ENCODE measurements at regions not wholly inside any gene's neighbourhood (a gene's known extent, or its start where the extent isn't known, plus 50 kb on each side); places are given as distances from the start of the nearest gene placed in this dataset.

- H3K27me3 ChIP-seq (ENCODE audit: insufficient read depth, low read depth): no peaks in the 10 kb centered on the region
- H2AFZ ChIP-seq: no peak overlapping the region
- POLR2A ChIA-PET (ENCODE audit: unreplicated experiment): no interaction called here
- H3K4me1 ChIP-seq (replicated peaks; ENCODE audit: insufficient read depth): no peaks in the 10 kb centered on the region
- CTCF ChIA-PET: no interaction called here
- intact Hi-C loops (cut with micrococcal nuclease; ENCODE audit: unreplicated experiment): no loop called here
- H3K4me3 ChIP-seq: no peak overlapping the region
- no peaks in the 10 kb centered on the region for H3K79me2 ChIP-seq (ENCODE audit: low read depth)
- no peaks in the 10 kb centered on the region for H4K20me1 ChIP-seq (ENCODE audit: insufficient read depth)
- TF ChIP-seq EZH2 (IDR thresholded peaks at IDR 0.05; ENCODE audit: low read depth) (no peak), CTCF (conservative IDR thresholded peaks at IDR 0.05) (no peak)
- no peaks in the 10 kb centered on the region for H3K9me3 ChIP-seq (ENCODE audit: insufficient read depth, low read depth)
- no TSS peak for BruUV-seq (replicated peaks)
- no peak overlapping the region for H3K27ac ChIP-seq
- H3K36me3 ChIP-seq (ENCODE audit: low read depth): no peaks in the 10 kb centered on the region
- no peak overlapping the region for H3K4me2 ChIP-seq
- no peak for DNase-seq
- no peaks in the 10 kb centered on the region for H3F3A ChIP-seq (ENCODE audit: insufficient read depth, low read depth)
- no peaks in the 10 kb centered on the region for H3K9me2 ChIP-seq (ENCODE audit: insufficient read depth)
Observed at GRCh38 chr3:176412771-176413170, 784.5 kb downstream of the TBL1XR1 start.

DNA sequence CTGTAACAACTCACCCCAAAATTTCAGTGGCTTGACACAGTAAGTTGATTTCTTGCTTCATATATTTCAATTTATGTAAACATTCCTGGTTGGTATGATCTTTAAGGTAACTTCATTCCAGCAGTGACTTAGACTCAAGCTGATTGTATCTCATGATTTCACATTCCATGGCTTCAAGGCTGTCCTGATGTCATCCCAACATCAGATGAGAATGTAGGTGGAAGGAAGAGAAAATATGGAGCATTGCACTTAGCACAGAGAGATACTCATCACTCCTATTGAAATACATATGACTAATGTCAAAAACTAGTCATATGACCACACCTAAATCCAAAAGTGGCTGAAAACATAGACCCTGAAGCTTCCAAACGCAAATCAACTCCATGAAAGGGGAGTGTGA, 793.8 kb downstream of the TBL1XR1 start:
- Histone ChIP-seq H3K79me2 (ENCODE audit: low read depth) (no peaks in the 10 kb centered on the region), H3K4me2 (no peak overlapping the region), H3K27me3 (ENCODE audit: insufficient read depth, low read depth) (no peaks in the 10 kb centered on the region), H3K9me3 (ENCODE audit: insufficient read depth, low read depth) (0 out of 2 replicates have a peak, but pooled peaks cover 4% of the 10 kb centered on the region), H2AFZ (no peak overlapping the region), H3K4me1 (replicated peaks; ENCODE audit: insufficient read depth) (no peaks in the 10 kb centered on the region), H3K27ac (no peak overlapping the region), H3K36me3 (ENCODE audit: low read depth) (no peaks in the 10 kb centered on the region), H3K9me2 (ENCODE audit: insufficient read depth) (no peaks in the 10 kb centered on the region), H4K20me1 (ENCODE audit: insufficient read depth) (no peaks in the 10 kb centered on the region), H3F3A (ENCODE audit: insufficient read depth, low read depth) (no peaks in the 10 kb centered on the region), H3K4me3 (no peak overlapping the region)
- ChIA-PET CTCF (no interaction called here), POLR2A (ENCODE audit: unreplicated experiment) (no interaction called here)
- DNase-seq: no peak
- no peak for TF ChIP-seq EZH2 (IDR thresholded peaks at IDR 0.05; ENCODE audit: low read depth)
- TF ChIP-seq CTCF (conservative IDR thresholded peaks at IDR 0.05): no peak
- no TSS peak for BruUV-seq (replicated peaks)
- intact Hi-C loops (cut with micrococcal nuclease; ENCODE audit: unreplicated experiment): no loop called here

DNA sequence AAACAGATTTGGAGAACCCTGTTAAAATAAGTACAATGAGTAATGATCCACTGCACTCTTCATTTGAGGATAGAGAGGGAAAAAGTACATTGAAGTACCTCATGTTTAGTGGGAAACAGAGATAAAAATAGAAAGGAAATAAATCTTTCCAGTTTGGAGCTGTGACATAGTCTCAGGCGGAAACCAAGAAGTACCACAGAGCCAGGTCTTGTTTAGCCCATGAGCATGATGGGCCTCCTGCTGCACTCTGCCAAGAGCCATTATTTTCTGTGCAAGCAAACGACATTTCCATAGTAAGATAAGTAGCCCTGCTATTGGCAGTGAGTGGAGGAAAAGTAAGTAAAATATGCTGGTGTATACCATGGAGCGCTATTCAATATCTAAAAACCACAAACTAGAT, 796.1 kb downstream of the TBL1XR1 start:
- POLR2A ChIA-PET (ENCODE audit: unreplicated experiment): no interaction called here
- Histone ChIP-seq H3K9me2 (ENCODE audit: insufficient read depth) (no peaks in the 10 kb centered on the region), H3K27ac (no peak overlapping the region), H3K4me3 (no peak overlapping the region), H4K20me1 (ENCODE audit: insufficient read depth) (no peaks in the 10 kb centered on the region), H2AFZ (no peak overlapping the region), H3K4me1 (replicated peaks; ENCODE audit: insufficient read depth) (no peaks in the 10 kb centered on the region), H3K9me3 (ENCODE audit: insufficient read depth, low read depth) (0 out of 2 replicates have a peak, but pooled peaks cover 4% of the 10 kb centered on the region), H3F3A (ENCODE audit: insufficient read depth, low read depth) (no peaks in the 10 kb centered on the region), H3K27me3 (ENCODE audit: insufficient read depth, low read depth) (no peaks in the 10 kb centered on the region), H3K79me2 (ENCODE audit: low read depth) (no peaks in the 10 kb centered on the region), H3K36me3 (ENCODE audit: low read depth) (no peaks in the 10 kb centered on the region), H3K4me2 (no peak overlapping the region)
- no peak for TF ChIP-seq CTCF (conservative IDR thresholded peaks at IDR 0.05)
- no peak for TF ChIP-seq EZH2 (IDR thresholded peaks at IDR 0.05; ENCODE audit: low read depth)
- CTCF ChIA-PET: no interaction called here
- no TSS peak for BruUV-seq (replicated peaks)
- no peak for DNase-seq
- intact Hi-C loops (cut with micrococcal nuclease; ENCODE audit: unreplicated experiment): no loop called here

All from PC-9 (cell line).